A673 (cell line): ENCODE measurements at regions not wholly inside any gene's neighbourhood (a gene's known extent, or its start where the extent isn't known, plus 50 kb on each side); places are given as distances from the start of the nearest gene placed in this dataset.

Source experiments
- BruUV-seq: library from RNA; stranded (reverse); fragments of 400-500 nt; replicated peaks from 2 replicates; lab custom pipeline; 2021; lab: Mats Ljungman, UMichigan
- CTCF ChIA-PET: fragments of 300-600 bp; sonication (Branson Sonifier 250); formaldehyde crosslinking; loops from one replicate; lab custom pipeline; 2022; ENCODE audit warnings: antibody characterized with exemption; lab: Charles Lee
- POLR2A ChIA-PET: fragments of 300-600 bp; sonication (Branson Sonifier 250); formaldehyde crosslinking; loops from one replicate; lab custom pipeline; 2022; ENCODE audit warnings: antibody characterized with exemption; ENCODE audit not compliant: low non-redundant PET; lab: Charles Lee
- DNase-seq: peaks from one replicate; pipeline ENCODE4 v3.0.0-alpha.2; 2015; ENCODE audit warnings: low spot score
- H3K27ac ChIP-seq: fragments of 200-600 bp; sonication (generic); 2 replicates; pipeline ENCODE4 v1.5.1; 2016; ENCODE audit warnings: mixed run types, low read depth, mild to moderate bottlenecking, mixed read lengths, antibody characterized with exemption, low read length; ENCODE audit not compliant: poor library complexity, severe bottlenecking
- H3K27me3 ChIP-seq: fragments of 200-600 bp; sonication (generic); replicated peaks from 2 replicates; pipeline ENCODE4 v1.6.1; 2017; ENCODE audit warnings: mixed run types, low read depth, mild to moderate bottlenecking, mixed read lengths, antibody characterized with exemption, low read length; ENCODE audit not compliant: insufficient read depth, poor library complexity
- H3K36me3 ChIP-seq: fragments of 200-600 bp; sonication (generic); 2 replicates; pipeline ENCODE4 v1.6.1; 2016; ENCODE audit warnings: mixed run types, mild to moderate bottlenecking, mixed read lengths, antibody characterized with exemption, low read length; ENCODE audit not compliant: insufficient read depth, poor library complexity, severe bottlenecking
- H3K4me1 ChIP-seq: fragments of 200-600 bp; sonication (generic); 2 replicates; pipeline ENCODE4 v1.6.1; 2017; ENCODE audit warnings: mixed run types, mild to moderate bottlenecking, mixed read lengths, antibody characterized with exemption, low read length; ENCODE audit not compliant: insufficient read depth, poor library complexity, severe bottlenecking
- H3K4me3 ChIP-seq: fragments of 200-600 bp; sonication (generic); 2 replicates; pipeline ENCODE4 v1.5.1; 2016; ENCODE audit warnings: low read depth, mixed run types, mild to moderate bottlenecking, mixed read lengths, low read length; ENCODE audit not compliant: poor library complexity, severe bottlenecking
- H3K9me3 ChIP-seq: fragments of 200-600 bp; sonication (generic); 2 replicates; pipeline ENCODE4 v1.6.1; 2016; ENCODE audit warnings: mixed run types, low read depth, mild to moderate bottlenecking, mixed read lengths, antibody characterized with exemption, low read length; ENCODE audit not compliant: poor library complexity, severe bottlenecking
- CTCF ChIP-seq: fragments of 300-800, 200-600 bp; sonication (generic); conservative IDR thresholded peaks from 2 replicates; pipeline ENCODE4 v1.5.1; 2017; ENCODE audit warnings: low read depth, mild to moderate bottlenecking, antibody characterized with exemption, low read length, moderate library complexity, mixed read lengths
- EZH2 ChIP-seq: fragments of 200-600 bp; sonication (generic); IDR thresholded peaks from 2 replicates; pipeline ENCODE4 v1.6.1; 2017; ENCODE audit warnings: borderline replicate concordance, low read depth, mild to moderate bottlenecking, mixed read lengths, antibody characterized with exemption, low read length; ENCODE audit not compliant: poor library complexity, severe bottlenecking
- intact Hi-C: fragments of 100-400 bp; cut with micrococcal nuclease; formaldehyde crosslinking; loops from one replicate; pipeline ENCODE4 v1.10.0; 2022; ENCODE audit not compliant: unreplicated experiment

- intact Hi-C loops, result no loop called here
- POLR2A ChIA-PET, result no interaction called here
- H3K9me3 ChIP-seq, result no peaks in the 10 kb centered on the region
- no TSS peak for BruUV-seq
- DNase-seq, result no peak
- H3K4me1 ChIP-seq, result no peaks in the 10 kb centered on the region
- H3K27ac ChIP-seq, result no peak overlapping the region
- H3K4me3 ChIP-seq, result no peak overlapping the region
- CTCF ChIA-PET, result no interaction called here
- no peaks in the 10 kb centered on the region for H3K36me3 ChIP-seq
- no peak for TF ChIP-seq EZH2
- no peak for TF ChIP-seq CTCF
- H3K27me3 ChIP-seq, result no peaks in the 10 kb centered on the region
These were observed 65.3 kb upstream of the MLN start for GRCh38 chr6:33869121-33869520.

GRCh38 chr6:33868141-33868540 is 64.3 kb upstream of the MLN start:
- H3K27me3 ChIP-seq, result no peaks in the 10 kb centered on the region
- BruUV-seq, result no TSS peak
- intact Hi-C loops, result no loop called here
- TF ChIP-seq EZH2 (no peak), CTCF (no peak)
- H3K4me3 ChIP-seq, result no peak overlapping the region
- no peaks in the 10 kb centered on the region for H3K36me3 ChIP-seq
- no peaks in the 10 kb centered on the region for H3K4me1 ChIP-seq
- POLR2A ChIA-PET, result no interaction called here
- no peak overlapping the region for H3K27ac ChIP-seq
- CTCF ChIA-PET, result no interaction called here
- no peaks in the 10 kb centered on the region for H3K9me3 ChIP-seq
- DNase-seq, result no peak

GRCh38 chr6:33865478-33866077 is 61.8 kb upstream of the MLN start:
- no TSS peak for BruUV-seq

More at GRCh38 chr6:33865478-33866077, 61.8 kb upstream of the MLN start:
- TF ChIP-seq CTCF (no peak), EZH2 (no peak)
- H3K4me1 ChIP-seq, result no peaks in the 10 kb centered on the region
- intact Hi-C loops, result no loop called here
- ChIA-PET POLR2A (no interaction called here), CTCF (no interaction called here)
- H3K27ac ChIP-seq, result no peak overlapping the region
- no peak overlapping the region for H3K4me3 ChIP-seq
- no peaks in the 10 kb centered on the region for H3K27me3 ChIP-seq
- no peaks in the 10 kb centered on the region for H3K9me3 ChIP-seq
- no peaks in the 10 kb centered on the region for H3K36me3 ChIP-seq
- no peak for DNase-seq
